ENCODE measurements at regions not wholly inside any gene's neighbourhood (a gene's known extent, or its start where the extent isn't known, plus 50 kb on each side); places are given as distances from the start of the nearest gene placed in this dataset.
"Not testable (repeated sequence)": the region's sequence is repeated elsewhere in the genome, so short reads cannot be mapped to it uniquely, and the experiment has no call there.

- no peaks in the 10 kb centered on the region for H3K9me3 Mint-ChIP-seq
Observed at GRCh38 chr10:20573924-20574323, 323.2 kb downstream of the NEBL start.

DNA sequence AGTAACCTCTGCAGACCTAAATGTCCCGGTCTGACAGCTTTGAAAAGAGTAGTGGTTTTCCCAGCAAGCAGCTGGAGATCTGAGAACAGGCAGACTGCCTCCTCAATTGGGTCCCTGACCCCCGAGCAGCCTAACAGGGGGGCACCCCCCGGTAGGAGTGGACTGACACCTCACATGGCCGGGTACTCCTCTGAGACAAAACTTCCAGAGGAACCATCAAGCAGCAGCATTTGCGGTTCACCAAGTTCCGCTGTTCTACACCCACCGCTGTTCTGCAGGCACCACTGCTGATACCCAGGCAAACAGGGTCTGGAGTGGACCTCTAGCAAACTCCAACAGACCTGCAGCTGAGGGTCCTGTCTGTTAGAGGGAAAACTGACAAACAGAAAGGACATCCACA is 341.1 kb downstream of the NEBL start:
- POLR2A ChIA-PET, result not testable (repeated sequence)

More at GRCh38 chr10:20573924-20574323, 323.2 kb downstream of the NEBL start:
- H3K27ac Mint-ChIP-seq, result no peak overlapping the region
- ChIA-PET POLR2A (no interaction called here), CTCF (no interaction called here)
- DNase-seq, result no peak
- no peaks in the 10 kb centered on the region for H3K27me3 Mint-ChIP-seq
- no peaks in the 10 kb centered on the region for H3K4me1 Mint-ChIP-seq
- H3K36me3 Mint-ChIP-seq (ENCODE audit: low read depth), result no peaks in the 10 kb centered on the region
- H3K4me3 Mint-ChIP-seq, result no peak overlapping the region

DNA sequence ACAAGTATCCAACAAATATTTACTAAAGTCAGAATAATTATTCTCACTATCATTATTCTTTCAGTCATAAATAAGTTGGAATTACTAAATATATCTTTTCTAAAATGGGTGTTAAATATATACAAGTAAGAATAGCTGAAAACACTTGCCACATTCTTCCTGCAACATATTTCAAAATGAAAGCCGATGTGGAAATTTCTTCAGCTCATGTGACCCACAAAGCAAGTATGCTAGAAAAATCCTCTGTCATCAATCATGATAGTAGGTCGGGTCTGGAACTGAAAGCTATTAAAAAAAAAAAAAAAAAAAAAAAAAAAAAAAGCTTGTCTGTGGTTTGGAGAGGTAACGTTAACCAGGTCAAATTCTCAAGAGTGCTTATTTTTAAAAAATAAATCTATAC is 344.7 kb downstream of the NEBL start:
- Mint-ChIP-seq H3K27me3 (no peaks in the 10 kb centered on the region), H3K27ac (no peak overlapping the region), H3K36me3 (ENCODE audit: low read depth) (no peaks in the 10 kb centered on the region), H3K4me3 (no peak overlapping the region), H3K4me1 (no peaks in the 10 kb centered on the region), H3K9me3 (peaks cover 2% of the 10 kb centered on the region)
- ChIA-PET CTCF (no interaction called here), POLR2A (no interaction called here)
- DNase-seq, result no peak

More for the DNA sequence above, 341.1 kb downstream of the NEBL start:
- H3K36me3 Mint-ChIP-seq (ENCODE audit: low read depth); H3K4me1 Mint-ChIP-seq; DNase-seq; H3K4me3 Mint-ChIP-seq; H3K27me3 Mint-ChIP-seq; H3K27ac Mint-ChIP-seq; CTCF ChIA-PET; H3K9me3 Mint-ChIP-seq: not testable (repeated sequence)

DNA sequence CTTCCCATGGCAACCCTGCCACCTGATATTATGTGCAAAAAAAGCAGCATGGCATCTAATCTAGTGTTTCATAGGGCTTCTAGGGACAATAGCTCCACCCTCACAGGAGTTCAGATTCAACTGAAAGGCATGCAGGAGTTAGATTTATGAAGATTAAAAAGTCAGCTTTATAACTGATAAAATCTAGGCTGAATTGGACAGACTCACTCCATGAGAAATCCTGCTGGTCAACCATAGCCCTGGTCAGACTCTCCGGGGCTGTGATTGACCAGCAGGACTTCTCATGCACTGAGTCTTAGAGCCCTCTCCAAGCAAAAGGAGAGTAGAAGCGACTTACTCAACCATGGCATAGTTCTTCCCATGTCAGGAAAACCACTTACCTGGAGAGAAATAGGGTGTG is 345.4 kb downstream of the NEBL start:
- H3K9me3 Mint-ChIP-seq, result peaks cover 2% of the 10 kb centered on the region
- no peaks in the 10 kb centered on the region for H3K4me1 Mint-ChIP-seq
- no peak for DNase-seq
- no peak overlapping the region for H3K27ac Mint-ChIP-seq
- H3K4me3 Mint-ChIP-seq, result no peak overlapping the region
- H3K36me3 Mint-ChIP-seq (ENCODE audit: low read depth), result no peaks in the 10 kb centered on the region
- CTCF ChIA-PET, result no interaction called here
- POLR2A ChIA-PET, result no interaction called here
- H3K27me3 Mint-ChIP-seq, result no peaks in the 10 kb centered on the region

DNA sequence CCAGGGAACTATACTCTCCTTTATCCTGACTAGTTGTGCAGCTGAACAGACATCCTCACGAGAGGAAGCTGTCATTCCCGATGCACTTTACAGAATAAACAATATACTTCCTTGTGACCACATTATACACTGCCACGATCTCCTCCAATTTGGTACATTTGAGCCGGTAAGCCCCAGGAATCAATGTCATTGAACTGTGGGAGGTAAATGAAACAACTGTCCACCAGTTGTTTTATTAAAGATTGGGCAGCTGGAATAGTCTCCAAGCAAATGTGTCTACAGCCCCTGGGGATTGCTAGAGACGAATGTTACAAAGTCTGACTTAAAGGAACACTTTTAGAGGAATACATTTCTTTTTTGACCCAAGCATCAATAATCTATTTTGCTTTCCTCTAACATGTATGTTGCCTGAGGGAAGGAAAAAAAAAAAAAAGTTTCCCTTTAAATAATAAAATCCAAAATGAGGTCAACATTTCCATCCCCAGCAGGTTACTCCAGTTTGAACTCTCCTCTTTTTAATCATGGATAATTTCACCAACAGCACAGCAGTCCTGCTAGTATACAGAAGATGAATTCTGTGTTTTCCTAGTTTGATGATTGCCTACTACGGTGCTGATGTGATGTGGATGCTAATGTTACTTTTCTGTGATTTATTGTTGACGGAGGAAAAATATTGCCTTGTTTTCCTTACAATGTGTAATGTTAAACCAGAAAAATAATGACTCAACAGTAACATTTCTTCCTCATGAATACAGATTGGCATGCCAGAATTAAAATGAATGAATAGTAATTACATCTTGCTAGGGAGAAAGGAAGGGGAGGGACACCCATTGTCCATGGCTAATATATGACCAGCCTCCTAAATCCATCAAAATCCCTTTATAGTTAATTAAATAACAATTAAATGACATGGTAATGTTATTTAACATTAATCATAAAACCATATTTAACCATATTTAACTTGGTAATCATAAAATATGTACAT is 360.9 kb downstream of the NEBL start:
- no peak for DNase-seq
- peaks cover 10% of the 10 kb centered on the region for H3K9me3 Mint-ChIP-seq
- H3K36me3 Mint-ChIP-seq (ENCODE audit: low read depth), result no peaks in the 10 kb centered on the region
- no peaks in the 10 kb centered on the region for H3K4me1 Mint-ChIP-seq
- no peak overlapping the region for H3K4me3 Mint-ChIP-seq
- POLR2A ChIA-PET, result no interaction called here
- CTCF ChIA-PET, result no interaction called here
- no peaks in the 10 kb centered on the region for H3K27me3 Mint-ChIP-seq
- H3K27ac Mint-ChIP-seq, result no peak overlapping the region

DNA sequence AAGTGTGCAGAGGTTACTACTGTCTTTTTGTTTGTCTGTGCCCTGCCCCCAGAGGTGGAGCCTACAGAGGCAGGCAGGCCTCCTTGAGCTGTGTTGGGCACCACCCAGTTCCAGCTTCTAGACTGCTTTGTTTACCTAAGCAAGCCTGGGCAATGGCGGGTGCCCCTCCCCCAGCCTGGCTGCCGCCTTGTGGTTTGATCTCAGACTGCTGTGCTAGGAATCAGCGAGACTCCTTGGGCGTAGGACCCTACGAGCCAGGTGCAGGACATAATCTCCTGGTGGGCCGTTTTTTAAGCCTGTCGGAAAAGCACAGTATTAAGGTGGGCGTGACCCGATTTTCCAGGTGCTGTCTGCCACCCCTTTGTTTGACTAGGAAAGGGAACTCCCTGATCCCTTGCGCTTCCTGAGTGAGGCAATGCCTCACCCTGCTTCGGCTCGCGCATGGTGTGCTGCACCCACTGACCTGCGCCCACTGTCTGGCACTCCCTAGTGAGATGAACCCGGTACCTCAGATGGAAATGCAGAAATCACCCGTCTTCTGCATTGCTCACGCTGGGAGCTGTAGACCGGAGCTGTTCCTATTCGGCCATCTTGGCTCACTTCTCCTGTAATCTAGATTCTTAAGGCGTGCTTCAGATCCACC is 365.7 kb downstream of the NEBL start:
- CTCF ChIA-PET; POLR2A ChIA-PET; DNase-seq; H3K9me3 Mint-ChIP-seq; H3K4me3 Mint-ChIP-seq; H3K36me3 Mint-ChIP-seq (ENCODE audit: low read depth); H3K4me1 Mint-ChIP-seq; H3K27me3 Mint-ChIP-seq; H3K27ac Mint-ChIP-seq: not testable (repeated sequence)

DNA sequence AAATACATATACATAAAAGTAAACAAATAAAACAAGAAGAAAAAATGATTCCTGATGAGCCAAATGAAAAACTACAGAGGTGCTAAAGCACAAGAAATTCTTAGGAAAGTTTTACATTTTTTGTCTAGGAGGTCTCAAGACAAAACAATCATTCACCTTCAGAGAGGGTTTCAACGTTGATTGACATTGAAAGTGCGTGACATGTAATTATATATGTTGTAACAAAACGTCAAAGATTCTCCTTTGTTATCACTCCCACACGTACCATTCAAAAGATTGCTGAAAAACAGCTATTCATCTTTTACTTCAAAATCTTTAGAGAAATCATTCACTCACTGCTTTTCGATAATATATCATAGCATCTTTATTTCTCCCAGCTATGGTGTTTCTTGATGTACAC is 375.9 kb downstream of the NEBL start:
- Mint-ChIP-seq H3K36me3 (ENCODE audit: low read depth) (no peaks in the 10 kb centered on the region), H3K9me3 (peaks cover 5% of the 10 kb centered on the region), H3K4me1 (no peaks in the 10 kb centered on the region), H3K4me3 (no peak overlapping the region), H3K27ac (no peak overlapping the region), H3K27me3 (no peaks in the 10 kb centered on the region)
- DNase-seq, result no peak
- POLR2A ChIA-PET, result no interaction called here
- CTCF ChIA-PET, result no interaction called here

DNA sequence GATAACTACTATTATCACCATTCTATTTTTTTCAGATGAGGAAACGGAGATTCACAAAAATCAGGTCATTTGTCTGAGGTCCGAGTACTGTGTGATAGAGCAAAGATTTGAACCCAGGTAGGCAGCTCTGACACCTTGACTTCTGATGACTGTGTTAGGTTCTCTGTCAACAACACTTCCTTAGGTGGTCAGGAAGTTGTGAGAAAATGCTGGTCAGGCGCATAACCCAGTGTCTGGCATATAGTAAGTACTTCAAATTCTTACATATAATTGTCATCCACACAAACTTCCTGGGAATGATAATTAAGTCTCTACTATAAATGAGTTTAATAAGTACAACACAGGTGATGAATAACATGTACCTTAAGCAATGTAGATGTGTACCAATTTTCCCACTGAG is 381.5 kb downstream of the NEBL start:
- no peaks in the 10 kb centered on the region for H3K4me1 Mint-ChIP-seq
- POLR2A ChIA-PET, result no interaction called here
- CTCF ChIA-PET, result no interaction called here

GRCh38 chr10:20512631-20513030 is 384.5 kb downstream of the NEBL start:
- ChIA-PET CTCF (no interaction called here), POLR2A (no interaction called here)
- Mint-ChIP-seq H3K4me1 (no peaks in the 10 kb centered on the region), H3K36me3 (ENCODE audit: low read depth) (no peaks in the 10 kb centered on the region), H3K4me3 (no peak overlapping the region), H3K27me3 (no peaks in the 10 kb centered on the region), H3K27ac (no peak overlapping the region), H3K9me3 (peaks cover 2% of the 10 kb centered on the region)
- DNase-seq, result no peak

More for the DNA sequence above, 381.5 kb downstream of the NEBL start:
- Mint-ChIP-seq H3K9me3 (peaks cover 2% of the 10 kb centered on the region), H3K27me3 (no peaks in the 10 kb centered on the region), H3K4me3 (no peak overlapping the region), H3K36me3 (ENCODE audit: low read depth) (no peaks in the 10 kb centered on the region), H3K27ac (no peak overlapping the region)
- no peak for DNase-seq

GRCh38 chr10:20508921-20509320 is 388.2 kb downstream of the NEBL start:
- POLR2A ChIA-PET, result no interaction called here
- H3K4me3 Mint-ChIP-seq, result no peak overlapping the region
- H3K27ac Mint-ChIP-seq, result no peak overlapping the region

DNA sequence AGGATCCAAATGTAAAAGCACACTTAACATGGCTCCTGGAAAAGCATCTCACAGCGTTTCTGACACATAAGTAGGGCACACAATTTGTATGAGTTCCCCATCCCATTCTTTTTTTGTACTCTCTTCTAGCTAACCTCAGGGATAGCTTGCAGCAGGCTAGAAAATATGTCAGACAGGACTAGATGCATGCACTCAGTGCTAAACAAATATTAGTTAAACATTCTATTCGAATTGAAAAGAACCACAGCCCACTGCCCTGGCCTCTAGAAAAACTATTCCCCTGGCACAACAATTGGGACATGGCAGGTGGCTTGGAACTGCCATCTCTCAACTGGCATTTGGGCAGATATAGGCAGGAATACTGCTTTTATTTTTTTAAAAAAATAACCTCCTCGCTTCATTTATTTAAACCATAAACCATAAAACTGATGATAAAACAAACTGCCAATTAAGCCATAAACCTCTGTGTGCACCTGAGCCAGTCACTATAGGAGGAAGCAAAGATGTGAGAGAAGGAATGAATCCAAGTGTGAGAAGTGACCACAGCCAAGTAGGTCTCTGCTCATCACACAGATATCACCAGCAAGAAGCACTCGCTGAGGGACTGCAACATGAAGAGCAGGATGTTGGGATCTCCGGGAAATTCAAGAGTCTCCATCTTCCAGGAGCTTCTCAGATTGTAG is 394.1 kb downstream of the NEBL start:
- Mint-ChIP-seq H3K4me3 (no peak overlapping the region), H3K27ac (no peak overlapping the region), H3K9me3 (peaks cover 13% of the 10 kb centered on the region), H3K27me3 (no peaks in the 10 kb centered on the region), H3K4me1 (no peaks in the 10 kb centered on the region), H3K36me3 (ENCODE audit: low read depth) (no peaks in the 10 kb centered on the region)
- no peak for DNase-seq
- ChIA-PET CTCF (no interaction called here), POLR2A (no interaction called here)

More at GRCh38 chr10:20508921-20509320, 388.2 kb downstream of the NEBL start:
- Mint-ChIP-seq H3K36me3 (ENCODE audit: low read depth) (no peaks in the 10 kb centered on the region), H3K9me3 (peaks cover 3% of the 10 kb centered on the region), H3K4me1 (no peaks in the 10 kb centered on the region), H3K27me3 (no peaks in the 10 kb centered on the region)
- DNase-seq, result no peak
- CTCF ChIA-PET, result no interaction called here

GRCh38 chr10:20494474-20494873 is 402.6 kb downstream of the NEBL start:
- DNase-seq, result no peak
- H3K27ac Mint-ChIP-seq, result no peak overlapping the region
- peaks cover 16% of the 10 kb centered on the region for H3K9me3 Mint-ChIP-seq
- H3K36me3 Mint-ChIP-seq (ENCODE audit: low read depth), result no peaks in the 10 kb centered on the region
- no peaks in the 10 kb centered on the region for H3K4me1 Mint-ChIP-seq
- POLR2A ChIA-PET, result no interaction called here
- CTCF ChIA-PET, result no interaction called here
- H3K4me3 Mint-ChIP-seq, result no peak overlapping the region
- H3K27me3 Mint-ChIP-seq, result no peaks in the 10 kb centered on the region

DNA sequence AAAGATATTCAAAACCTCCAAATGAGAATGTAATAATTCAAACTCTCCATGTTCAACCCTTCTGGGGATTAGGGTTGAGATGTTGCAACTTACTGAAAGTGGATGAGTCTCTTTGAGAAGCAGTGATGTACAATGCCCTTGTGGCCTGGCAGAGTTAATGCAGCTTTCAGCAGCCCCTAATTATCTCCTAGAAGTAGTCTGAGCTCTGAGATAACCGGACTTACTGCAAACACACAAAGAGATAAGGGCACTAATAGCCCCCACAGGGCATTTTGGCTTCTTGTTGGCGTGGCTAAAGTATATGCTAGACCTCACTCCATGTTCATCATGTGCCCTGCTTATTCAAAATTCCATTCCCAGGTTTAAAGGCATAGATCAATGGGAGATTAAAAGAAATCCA is 404.7 kb downstream of the NEBL start:
- CTCF ChIA-PET, result no interaction called here
- no peaks in the 10 kb centered on the region for H3K27me3 Mint-ChIP-seq
- no peaks in the 10 kb centered on the region for H3K36me3 Mint-ChIP-seq (ENCODE audit: low read depth)
- POLR2A ChIA-PET, result no interaction called here
- no peak overlapping the region for H3K27ac Mint-ChIP-seq
- DNase-seq, result no peak
- H3K4me1 Mint-ChIP-seq, result no peaks in the 10 kb centered on the region
- peaks cover 16% of the 10 kb centered on the region for H3K9me3 Mint-ChIP-seq
- H3K4me3 Mint-ChIP-seq, result no peak overlapping the region

All from activated CD4-positive, alpha-beta T cell treated with anti-CD3 and anti-CD28 coated beads, Interleukin-2, amount 10 ng/mL, durations not matched to agents 7 days and 5 days (primary cell).